HG03469 (cell line): ENCODE measurements at regions not wholly inside any gene's neighbourhood (a gene's known extent, or its start where the extent isn't known, plus 50 kb on each side); places are given as distances from the start of the nearest gene placed in this dataset.

Experiments
- ATAC-seq: cut with Tn5 transposase; IDR thresholded peaks from one replicate; pipeline ENCODE4 v1.9.1; 2021; ENCODE audit warnings: mild to moderate bottlenecking, moderate library complexity, moderate number of reproducible peaks; ENCODE audit not compliant: unreplicated experiment

DNA sequence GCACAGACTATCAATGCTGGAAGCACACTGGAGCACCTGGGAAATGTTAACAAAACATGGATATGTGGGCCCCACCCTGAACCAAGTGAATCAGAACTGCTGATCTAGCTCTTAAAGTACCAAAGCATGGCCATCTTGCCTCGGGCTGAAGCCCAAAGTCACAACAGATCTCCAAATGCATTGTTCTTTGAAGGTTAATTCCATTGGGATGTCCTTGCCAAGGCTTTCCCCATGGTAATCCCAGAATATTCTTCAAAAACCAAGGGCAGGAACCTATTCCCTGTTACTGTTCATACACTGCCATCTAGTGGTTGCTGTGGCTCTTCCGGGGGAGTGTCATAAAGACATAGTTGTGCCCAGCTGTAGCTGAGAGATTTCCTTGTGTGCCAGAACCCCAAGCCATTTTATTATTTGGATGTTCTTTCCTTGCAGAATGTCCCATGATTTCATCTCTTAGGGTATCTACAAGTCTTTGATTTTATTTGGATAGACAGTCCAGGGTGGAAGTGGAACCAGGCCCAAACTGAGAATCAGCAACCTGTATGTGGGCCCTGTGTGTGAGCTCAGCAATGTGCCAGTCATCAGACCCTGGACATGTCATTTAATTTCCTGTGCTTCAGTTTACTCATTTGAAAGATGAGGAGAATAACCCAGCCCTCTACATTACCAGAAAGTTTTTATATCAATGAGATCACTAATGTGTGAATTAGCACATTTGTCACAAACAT lies 290.0 kb downstream of the ACTL7B start:
- ATAC-seq = no peak

GRCh38 chr9:108562176-108562575 lies 293.6 kb downstream of the ACTL7B start:
- no peak for ATAC-seq

DNA sequence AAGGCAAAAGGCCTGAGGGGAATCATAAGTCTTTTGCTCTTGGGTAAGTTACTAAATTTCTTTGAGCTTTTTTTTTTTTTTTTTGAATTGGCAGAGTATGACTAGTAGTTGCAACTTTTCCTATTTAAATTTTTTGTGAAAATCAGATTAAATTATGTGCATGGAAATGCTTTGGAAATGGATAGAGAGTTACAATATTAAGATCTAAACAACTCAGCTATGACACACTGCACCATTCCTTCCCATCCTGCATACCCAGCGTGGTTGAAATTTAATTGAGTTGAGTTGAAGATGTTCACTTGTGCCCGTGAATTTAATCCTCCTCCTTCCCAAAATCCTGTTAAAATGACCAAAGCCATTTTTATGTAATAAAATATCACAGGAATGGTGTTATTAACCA lies 296.4 kb downstream of the ACTL7B start:
- no peak for ATAC-seq

GRCh38 chr9:108554831-108555230 lies 301.0 kb downstream of the ACTL7B start:
- no peak for ATAC-seq

DNA sequence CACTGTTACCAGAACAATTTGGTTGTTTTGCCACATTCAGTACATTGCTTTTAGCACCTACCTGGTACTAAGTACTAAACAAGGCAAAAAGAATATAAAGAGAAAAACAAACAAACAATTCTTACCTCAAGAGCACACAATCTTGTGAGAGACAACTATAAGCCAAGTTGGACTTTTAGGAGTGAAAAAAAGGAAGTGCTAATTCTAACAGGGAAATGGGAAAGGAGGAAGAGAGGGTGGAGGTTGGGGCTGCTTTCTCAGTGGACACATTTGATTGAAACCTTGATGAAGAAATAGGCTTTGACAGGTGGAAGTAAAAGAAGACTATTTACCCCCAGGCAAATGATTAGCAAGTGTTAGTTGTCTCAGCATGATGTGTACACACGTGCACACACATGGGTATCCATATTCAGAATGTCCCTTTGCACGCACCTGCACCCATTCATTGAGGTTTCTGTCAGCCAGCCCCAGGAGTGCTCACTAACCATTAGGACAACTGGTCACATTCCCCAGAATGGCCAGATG lies 302.6 kb downstream of the ACTL7B start:
- no peak for ATAC-seq

GRCh38 chr9:108552459-108553040 lies 303.2 kb downstream of the ACTL7B start:
- no peak for ATAC-seq

GRCh38 chr9:108551030-108551841 lies 304.6 kb downstream of the ACTL7B start:
- ATAC-seq = no peak

DNA sequence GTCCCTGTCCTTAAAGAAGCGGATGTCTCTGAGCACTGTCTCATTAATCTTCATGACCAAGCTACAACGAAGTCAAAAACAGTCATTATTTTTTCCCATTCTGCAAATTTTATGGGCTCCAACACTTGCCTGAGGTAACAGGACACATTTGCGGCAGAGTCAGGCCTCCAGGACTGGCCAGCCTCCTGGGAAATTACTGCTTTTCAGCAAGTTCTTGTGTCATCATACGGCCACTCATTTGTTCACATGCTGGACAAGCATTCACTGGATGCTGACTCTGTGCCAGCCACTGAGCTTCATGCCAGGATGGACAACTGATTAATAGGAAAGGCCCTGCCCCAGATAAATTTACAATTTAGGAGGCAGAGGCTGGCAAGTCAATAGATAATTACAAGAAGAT lies 305.7 kb downstream of the ACTL7B start:
- no peak for ATAC-seq

GRCh38 chr9:108549184-108549583 lies 306.6 kb downstream of the ACTL7B start:
- no peak for ATAC-seq

DNA sequence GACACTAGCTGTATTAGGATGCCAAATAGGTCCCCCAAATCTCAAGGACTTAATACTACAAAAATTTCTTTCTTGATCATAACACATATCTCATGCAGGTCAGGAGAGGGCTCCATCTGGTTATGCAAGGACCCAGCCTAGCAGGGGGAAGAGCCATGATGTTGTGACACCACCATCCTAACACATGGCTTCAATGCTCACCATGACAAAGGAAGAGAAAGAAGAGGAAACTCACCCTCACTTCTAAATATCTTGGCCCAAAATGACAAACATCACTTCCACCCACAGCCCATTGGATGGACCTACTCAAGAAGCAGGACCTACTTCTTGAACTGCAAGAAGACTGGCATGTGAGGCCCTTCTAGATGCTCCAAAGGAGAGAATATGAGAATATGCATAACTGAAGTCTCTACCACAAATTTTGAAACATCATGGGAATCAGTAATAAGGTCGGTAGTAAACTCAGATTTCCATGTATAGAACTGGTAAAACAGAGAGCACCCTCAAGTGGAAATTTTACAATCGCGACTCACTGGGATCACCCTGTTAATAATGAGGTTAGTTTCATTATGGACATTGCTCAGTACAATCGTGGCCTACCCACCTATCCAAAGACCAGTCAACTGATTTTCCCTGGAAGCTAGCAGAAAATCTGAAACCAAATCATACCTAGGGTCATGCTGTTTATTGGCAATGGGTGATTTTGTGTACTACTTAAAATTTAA lies 308.2 kb downstream of the ACTL7B start:
- no peak for ATAC-seq

DNA sequence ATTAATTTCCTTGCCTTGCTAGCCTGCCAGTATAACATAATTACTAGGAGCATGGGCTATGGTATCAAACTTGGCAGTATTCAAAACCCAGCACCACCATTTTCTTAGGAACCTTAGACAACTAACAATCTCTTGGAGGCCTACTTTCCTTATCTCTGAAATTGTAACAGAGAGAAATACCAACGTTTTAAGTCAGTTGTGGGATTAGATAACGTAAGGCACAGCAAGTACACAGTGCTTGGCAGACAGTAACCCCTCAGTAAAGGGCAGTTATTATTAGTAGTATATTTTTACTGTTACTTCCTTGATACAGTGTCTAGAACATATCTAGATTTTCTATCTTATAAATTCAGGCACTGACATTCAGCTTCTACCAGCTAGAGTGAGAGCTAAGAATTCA lies 309.6 kb downstream of the ACTL7B start:
- no peak for ATAC-seq

- ATAC-seq = no peak
Measured at GRCh38 chr9:108545436-108545835, 310.4 kb downstream of the ACTL7B start.

DNA sequence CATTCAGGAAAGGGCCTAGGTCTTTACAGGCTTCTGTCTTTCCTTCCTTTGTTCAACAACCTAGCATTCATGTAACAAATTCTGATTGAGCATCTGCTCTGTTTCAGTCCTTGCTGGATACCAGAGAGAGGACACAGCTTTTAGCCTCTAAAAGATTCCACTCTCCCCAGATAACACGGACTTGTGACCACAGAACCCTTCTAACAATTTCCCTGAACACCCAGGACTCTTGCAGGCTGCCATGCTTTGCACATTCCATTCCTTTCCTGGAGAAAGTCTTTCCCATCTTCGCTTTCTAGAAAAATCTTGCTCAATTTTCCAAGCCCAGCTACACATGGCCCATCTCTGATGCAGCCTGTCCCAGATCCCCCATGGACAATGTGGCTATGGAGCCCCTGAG lies 310.9 kb downstream of the ACTL7B start:
- ATAC-seq = no peak

DNA sequence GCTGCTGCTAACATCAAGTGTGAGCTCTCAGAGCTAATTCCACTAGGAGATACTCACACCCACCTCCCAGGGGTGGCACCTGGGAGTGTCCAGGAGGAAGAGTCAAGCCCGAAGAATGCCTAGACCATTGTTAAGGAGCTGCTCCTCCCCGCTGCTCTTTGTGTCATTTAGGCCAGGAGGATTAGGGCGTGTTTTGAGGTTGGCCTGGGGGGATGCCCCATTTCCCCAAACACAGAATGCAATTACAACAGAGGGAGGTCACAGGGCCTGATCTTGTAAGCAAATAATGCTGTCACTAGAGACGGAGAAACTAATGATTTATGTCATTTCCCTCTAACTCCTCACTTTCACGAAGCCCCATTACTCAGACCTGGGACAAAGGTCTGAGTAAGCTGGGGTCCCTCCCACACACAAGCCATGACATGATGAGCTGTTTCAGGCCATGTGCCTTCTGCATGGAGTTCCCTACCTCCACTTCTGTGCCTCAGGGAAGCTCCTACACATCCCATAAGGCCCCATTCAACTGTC lies 312.5 kb downstream of the ACTL7B start:
- no peak for ATAC-seq

DNA sequence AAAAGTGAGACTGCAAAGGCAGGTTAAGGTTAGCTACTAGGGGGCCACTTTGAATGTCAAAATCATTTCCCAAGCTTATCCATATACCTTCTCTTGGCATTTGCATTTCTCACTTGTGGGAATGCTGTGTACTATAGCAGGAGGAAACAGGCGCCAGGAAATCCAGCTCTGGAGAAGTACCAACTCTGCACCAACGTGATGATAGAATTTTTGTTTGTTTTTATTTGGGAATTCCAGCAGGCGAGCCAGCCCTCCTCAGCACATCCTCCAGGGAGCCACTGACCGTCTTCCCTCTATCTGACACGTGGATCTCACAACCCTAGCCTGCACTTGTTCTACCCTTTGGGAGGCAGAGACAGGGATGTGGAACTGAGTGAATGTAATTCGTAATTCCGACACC lies 318.0 kb downstream of the ACTL7B start:
- no peak for ATAC-seq

DNA sequence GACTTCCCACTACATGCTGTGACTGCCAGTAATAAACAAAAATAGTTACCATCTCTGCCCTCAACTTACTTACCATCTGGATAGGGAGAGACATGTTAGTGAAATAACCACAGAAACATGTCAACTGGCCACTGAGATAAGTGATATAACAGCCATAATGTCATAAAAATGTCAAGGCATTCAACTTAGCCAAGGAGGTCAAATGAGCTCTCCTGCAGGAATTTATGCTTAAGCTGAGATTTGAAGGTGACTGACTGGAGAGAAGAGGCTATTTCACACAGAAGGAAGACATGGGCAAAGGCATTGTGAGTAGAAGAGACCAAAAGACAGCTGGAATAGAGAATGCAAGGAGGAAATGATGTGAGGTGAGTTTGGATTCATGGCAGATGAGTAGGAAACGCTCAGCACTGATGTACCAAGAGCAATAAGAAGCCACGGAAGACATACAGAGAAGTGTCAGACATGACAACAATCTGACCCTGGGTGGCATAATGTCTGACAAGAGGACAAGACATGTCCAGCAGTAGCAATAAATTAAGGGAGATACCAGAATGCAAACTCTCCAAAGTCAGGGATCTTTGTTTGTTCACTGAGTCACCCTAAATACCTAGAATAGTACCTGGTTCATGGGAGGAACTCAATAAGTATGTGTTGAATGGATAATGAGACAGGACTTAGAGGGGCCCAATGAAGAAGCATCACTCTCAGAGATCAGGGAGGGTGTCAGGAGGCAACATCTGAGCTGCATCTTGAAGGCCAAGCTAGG lies 318.8 kb downstream of the ACTL7B start:
- ATAC-seq = no peak

- ATAC-seq = no peak
Measured at GRCh38 chr9:108535526-108535925, 320.3 kb downstream of the ACTL7B start.

DNA sequence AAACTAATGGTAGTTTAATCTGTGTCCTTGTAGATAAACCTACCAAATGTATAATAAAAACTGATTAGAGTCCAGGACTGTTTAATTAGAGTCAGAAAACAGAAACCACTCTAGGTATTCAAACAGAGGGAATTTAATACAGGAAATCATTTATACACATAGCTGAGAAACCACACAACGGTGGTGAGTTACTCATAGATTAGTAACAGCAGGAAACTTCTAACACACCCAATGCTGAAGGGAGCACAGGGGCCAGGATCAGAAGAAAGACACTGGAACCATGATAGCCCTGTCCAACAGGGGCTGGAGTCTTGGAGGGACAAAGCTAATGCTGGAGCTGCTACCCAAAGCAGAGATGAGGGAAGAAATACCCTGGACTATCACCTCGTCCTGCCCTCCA lies 321.0 kb downstream of the ACTL7B start:
- ATAC-seq = no peak

DNA sequence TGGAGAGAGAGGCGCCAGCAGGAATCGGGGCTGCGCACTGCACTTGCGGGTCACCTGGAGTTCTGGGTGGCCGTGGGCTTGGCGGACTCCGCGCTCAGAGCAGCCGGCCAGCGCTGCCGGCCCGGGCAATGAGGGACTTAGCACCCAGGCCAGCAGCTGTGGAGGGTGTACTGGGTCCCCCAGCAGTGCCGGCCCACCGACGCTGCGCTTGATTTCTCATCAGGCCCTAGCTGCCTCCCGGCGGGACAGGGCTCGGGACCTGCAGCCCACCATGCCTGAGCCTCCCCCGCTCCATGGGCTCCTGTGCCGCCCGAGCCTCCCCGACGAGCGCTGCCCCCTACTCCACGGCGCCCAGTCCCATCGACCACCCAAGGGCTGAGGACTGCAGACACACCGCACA lies 325.6 kb downstream of the ACTL7B start:
- ATAC-seq = no peak

DNA sequence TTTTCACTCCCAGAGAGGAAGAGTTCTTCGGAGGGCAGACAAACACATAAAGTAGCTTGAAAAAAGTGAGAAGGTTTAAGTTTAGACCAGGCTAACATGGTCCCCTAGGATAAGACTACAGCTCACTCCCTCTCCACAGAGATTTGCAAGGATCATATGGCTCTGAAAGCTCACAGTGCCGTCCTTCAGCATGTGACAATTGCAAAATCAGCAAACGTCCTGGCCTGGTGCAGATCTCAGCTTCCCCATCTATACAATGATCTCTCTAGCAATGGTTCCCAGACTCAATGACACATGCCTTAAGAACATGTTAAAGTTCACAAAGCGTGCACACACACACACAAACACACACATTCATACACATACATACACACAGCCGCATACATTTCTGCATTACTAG lies 327.6 kb downstream of the ACTL7B start:
- no peak for ATAC-seq
